ENCODE measurements at regions not wholly inside any gene's neighbourhood (a gene's known extent, or its start where the extent isn't known, plus 50 kb on each side); places are given as distances from the start of the nearest gene placed in this dataset.
A peak's percentile ranks its signal among the peaks of the same experiment; 100 is the strongest.

DNA sequence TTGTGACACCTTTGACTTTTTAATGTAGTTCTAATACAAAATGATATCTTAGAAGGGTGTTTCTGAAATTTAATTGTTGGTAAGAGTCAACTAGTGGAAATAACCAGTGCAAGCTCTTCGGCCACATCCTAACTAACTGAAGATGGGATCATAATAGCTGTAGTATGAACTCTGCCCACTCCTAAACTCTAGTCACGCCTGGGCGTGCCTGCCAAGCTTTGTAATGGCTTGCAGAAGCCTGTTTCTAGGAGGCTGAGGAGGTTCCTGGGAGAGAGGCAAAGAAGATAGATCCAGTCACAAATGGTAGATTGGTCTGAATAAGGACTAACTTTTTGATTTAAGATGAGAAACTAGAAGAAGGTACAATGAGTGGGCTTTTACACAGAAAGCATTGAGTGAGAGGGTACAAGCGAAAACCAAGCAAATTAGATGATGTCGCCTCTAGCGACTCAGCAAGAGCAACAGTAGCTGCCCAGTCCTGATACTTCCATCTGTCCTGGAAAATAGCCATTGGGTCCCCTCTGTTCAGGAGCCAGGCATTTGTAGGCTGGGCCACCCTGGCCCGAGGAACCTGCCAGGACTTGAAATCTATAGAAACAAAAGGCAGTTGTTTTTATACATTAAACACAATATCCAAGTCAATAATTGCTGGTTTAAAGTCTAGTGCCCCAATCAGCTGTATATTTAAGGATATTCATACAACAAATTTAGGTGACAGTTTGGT, 148.8 kb downstream of the SLC38A4 start:
- Histone ChIP-seq H3K27me3 (replicated peaks; ENCODE audit: insufficient read depth) (no peaks in the 10 kb centered on the region), H3K4me3 (no peak overlapping the region), H3K36me3 (no peaks in the 10 kb centered on the region), H3K27ac (no peak overlapping the region), H3K9me3 (no peaks in the 10 kb centered on the region), H3K4me1 (replicated peaks) (no peaks in the 10 kb centered on the region)
- 57% methylated on average over 7 of the region's 7 CpGs for WGBS
- TF ChIP-seq POLR2AphosphoS5 (IDR thresholded peaks at IDR 0.05) (no peak), POLR2A (IDR thresholded peaks at IDR 0.05) (no peak)
- TF ChIP-seq, protein P1, sequence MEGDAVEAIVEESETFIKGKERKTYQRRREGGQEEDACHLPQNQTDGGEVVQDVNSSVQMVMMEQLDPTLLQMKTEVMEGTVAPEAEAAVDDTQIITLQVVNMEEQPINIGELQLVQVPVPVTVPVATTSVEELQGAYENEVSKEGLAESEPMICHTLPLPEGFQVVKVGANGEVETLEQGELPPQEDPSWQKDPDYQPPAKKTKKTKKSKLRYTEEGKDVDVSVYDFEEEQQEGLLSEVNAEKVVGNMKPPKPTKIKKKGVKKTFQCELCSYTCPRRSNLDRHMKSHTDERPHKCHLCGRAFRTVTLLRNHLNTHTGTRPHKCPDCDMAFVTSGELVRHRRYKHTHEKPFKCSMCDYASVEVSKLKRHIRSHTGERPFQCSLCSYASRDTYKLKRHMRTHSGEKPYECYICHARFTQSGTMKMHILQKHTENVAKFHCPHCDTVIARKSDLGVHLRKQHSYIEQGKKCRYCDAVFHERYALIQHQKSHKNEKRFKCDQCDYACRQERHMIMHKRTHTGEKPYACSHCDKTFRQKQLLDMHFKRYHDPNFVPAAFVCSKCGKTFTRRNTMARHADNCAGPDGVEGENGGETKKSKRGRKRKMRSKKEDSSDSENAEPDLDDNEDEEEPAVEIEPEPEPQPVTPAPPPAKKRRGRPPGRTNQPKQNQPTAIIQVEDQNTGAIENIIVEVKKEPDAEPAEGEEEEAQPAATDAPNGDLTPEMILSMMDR (IDR thresholded peaks at IDR 0.05): no peak
- no peak for DNase-seq (ENCODE audit: low spot score)
- intact Hi-C loops (cut with DNase I): loop anchor here (5.0 to 10.0 kb wide), 2 partner anchors 255 to 682 kb away; partner anchors contain the start of gene SCAF11

DNA sequence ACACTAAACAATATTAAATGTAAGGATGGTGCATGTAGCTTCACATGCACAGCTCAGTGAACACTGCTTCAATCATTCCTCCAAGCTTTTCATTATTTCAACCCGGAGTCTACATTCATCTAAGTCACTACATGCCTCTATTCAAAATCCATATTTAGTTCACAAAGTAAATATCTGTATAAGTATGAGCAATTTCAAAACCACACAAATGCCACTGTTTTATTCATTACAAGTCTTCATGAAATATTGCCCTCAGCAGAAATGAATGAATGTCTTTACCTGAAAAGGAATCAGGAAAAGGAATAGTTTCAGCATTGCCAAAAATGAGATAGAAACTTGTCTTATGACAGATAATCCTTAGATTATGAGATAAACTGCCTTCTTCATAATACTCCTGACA, 149.4 kb downstream of the SLC38A4 start:
- TF ChIP-seq, protein P1 (IDR thresholded peaks at IDR 0.05): no peak
- TF ChIP-seq POLR2AphosphoS5 (IDR thresholded peaks at IDR 0.05) (no peak), POLR2A (IDR thresholded peaks at IDR 0.05) (no peak)
- Histone ChIP-seq H3K27ac (no peak overlapping the region), H3K9me3 (no peaks in the 10 kb centered on the region), H3K36me3 (no peaks in the 10 kb centered on the region), H3K27me3 (replicated peaks; ENCODE audit: insufficient read depth) (no peaks in the 10 kb centered on the region), H3K4me1 (replicated peaks) (no peaks in the 10 kb centered on the region), H3K4me3 (no peak overlapping the region)
- intact Hi-C loops (cut with DNase I): loop anchor here (5.0 to 10.0 kb wide), 2 partner anchors 256 to 682 kb away; partner anchors contain the start of gene SCAF11
- DNase-seq (ENCODE audit: low spot score): no peak
- WGBS: 76% methylated on average over 1 of the region's 1 CpG

DNA sequence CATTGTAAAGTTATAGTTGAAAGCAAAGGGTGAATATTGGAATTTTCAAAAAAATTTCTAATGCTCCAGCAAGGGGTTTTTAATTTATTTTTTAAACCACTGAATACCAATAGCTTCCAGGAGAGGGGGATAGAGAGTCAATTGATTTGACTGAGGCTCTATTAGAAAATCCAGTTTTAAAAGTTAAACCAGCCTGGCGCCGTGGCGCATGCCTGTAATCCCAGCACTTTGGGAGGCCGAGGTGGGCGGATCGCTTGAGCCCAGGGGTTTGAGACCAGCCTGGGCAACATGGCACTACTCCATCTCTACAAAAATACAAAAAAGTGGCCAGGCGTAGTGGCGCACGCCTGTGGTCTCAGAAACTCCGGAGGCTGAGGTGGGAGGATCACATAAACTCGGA, 150.1 kb downstream of the SLC38A4 start:
- WGBS: 68% methylated on average over 11 of the region's 11 CpGs

DNA sequence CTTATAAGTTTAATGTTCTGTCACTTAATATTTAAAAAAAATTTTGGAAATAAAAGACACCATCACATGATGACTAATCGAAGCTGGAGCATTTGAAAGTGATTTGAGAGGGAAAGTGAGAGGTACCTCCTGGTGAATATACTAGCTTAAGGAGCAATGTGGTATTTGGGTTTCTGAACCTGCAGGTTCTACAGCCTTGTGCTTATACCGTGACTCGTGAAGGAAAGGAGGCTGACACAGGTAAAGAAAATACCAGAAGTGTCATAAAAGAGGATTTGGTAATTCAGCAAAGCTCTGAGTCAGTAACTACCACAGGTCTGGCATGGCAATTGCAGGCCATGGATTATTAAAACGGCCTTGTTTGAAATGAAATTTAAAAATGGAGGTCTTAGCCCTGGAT, 151.0 kb downstream of the SLC38A4 start:
- Histone ChIP-seq H3K4me1 (replicated peaks) (no peaks in the 10 kb centered on the region), H3K27me3 (replicated peaks; ENCODE audit: insufficient read depth) (no peaks in the 10 kb centered on the region), H3K4me3 (no peak overlapping the region), H3K27ac (no peak overlapping the region), H3K9me3 (no peaks in the 10 kb centered on the region), H3K36me3 (no peaks in the 10 kb centered on the region)
- no peak for DNase-seq (ENCODE audit: low spot score)
- intact Hi-C loops (cut with DNase I): loop anchor here (5.0 to 10.0 kb wide), 2 partner anchors 258 to 680 kb away; partner anchors contain the start of gene SCAF11
- 71% methylated on average over 4 of the region's 4 CpGs for WGBS
- TF ChIP-seq, protein P1 (IDR thresholded peaks at IDR 0.05): no peak
- TF ChIP-seq POLR2A (IDR thresholded peaks at IDR 0.05) (no peak), POLR2AphosphoS5 (IDR thresholded peaks at IDR 0.05) (no peak)

More for the DNA sequence above, 150.1 kb downstream of the SLC38A4 start:
- intact Hi-C loops (cut with DNase I): loop anchor here (5.0 to 10.0 kb wide), 2 partner anchors 257 to 681 kb away; partner anchors contain the start of gene SCAF11
- H3K4me1 ChIP-seq (replicated peaks): no peaks in the 10 kb centered on the region
- H3K36me3 ChIP-seq: no peaks in the 10 kb centered on the region
- H3K27ac ChIP-seq: no peak overlapping the region
- H3K4me3 ChIP-seq: no peak overlapping the region
- H3K9me3 ChIP-seq: no peaks in the 10 kb centered on the region
- no peaks in the 10 kb centered on the region for H3K27me3 ChIP-seq (replicated peaks; ENCODE audit: insufficient read depth)
- TF ChIP-seq, protein P1 (IDR thresholded peaks at IDR 0.05): peak; percentile 19 to 54 (median 52)
- TF ChIP-seq POLR2AphosphoS5 (IDR thresholded peaks at IDR 0.05): no peak
- DNase-seq (ENCODE audit: low spot score): no peak

DNA sequence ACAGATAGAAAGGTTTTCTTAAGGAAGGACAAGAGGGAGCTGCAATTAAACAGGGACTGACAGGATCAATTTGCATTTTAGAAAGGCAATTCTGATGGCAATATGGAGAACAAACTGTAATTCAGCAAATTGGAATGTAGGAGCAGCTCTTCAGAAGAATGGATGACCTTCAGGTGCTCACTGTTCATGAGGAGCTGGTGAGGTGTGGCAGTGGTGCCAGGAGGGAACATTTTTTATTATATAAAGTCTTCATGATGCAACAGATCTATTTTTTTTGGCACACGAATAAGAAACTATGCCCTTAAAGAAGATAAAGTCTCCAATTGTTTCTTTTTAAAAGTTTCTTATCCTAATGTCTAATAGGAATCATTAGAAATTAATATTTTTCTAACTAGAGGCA, 151.7 kb downstream of the SLC38A4 start:
- TF ChIP-seq, protein P1 (IDR thresholded peaks at IDR 0.05): no peak
- TF ChIP-seq POLR2AphosphoS5 (IDR thresholded peaks at IDR 0.05) (peak; percentile 11), POLR2A (IDR thresholded peaks at IDR 0.05) (no peak)
- WGBS: 33% methylated on average over 1 of the region's 1 CpG
- Histone ChIP-seq H3K27ac (no peak overlapping the region), H3K9me3 (no peaks in the 10 kb centered on the region), H3K27me3 (replicated peaks; ENCODE audit: insufficient read depth) (no peaks in the 10 kb centered on the region), H3K4me3 (no peak overlapping the region), H3K36me3 (no peaks in the 10 kb centered on the region), H3K4me1 (replicated peaks) (no peaks in the 10 kb centered on the region)
- DNase-seq (ENCODE audit: low spot score): no peak
- intact Hi-C loops (cut with DNase I): loop anchor here (10.0 kb wide), 1 partner anchor 679 kb away; the partner anchor contains the start of gene SCAF11
